T-helper 1 cell (primary cell): ENCODE measurements at regions not wholly inside any gene's neighbourhood (a gene's known extent, or its start where the extent isn't known, plus 50 kb on each side); places are given as distances from the start of the nearest gene placed in this dataset.

Experiments used
- DNase-seq, 5 donors: peaks; one replicate each; pipeline ENCODE4 v3.0.0-alpha.2; 2012 to 2020

DNA sequence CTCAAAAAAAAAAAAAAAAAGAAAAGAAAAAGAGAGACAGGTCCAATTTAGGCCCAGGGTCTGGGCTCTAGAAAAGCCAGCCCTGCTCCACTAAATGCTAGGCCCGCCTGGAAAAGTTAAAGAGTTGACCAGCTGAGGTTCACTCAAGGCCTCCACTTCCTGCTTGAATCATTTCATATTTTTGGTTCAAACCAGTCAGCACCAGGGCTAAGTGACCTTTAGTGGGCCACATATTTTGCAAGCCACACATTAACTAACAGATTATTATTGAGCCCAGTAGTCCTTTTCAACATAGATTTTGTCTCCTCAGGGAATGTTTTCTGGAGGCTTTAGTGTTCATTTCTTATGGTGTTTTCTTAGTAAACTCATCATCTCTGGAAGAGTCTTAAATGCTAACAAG is 156.6 kb downstream of the TLR4 start:
- DNase-seq: no peak

GRCh38 chr9:117864385-117865057 is 160.3 kb downstream of the TLR4 start:
- DNase-seq: no peak

DNA sequence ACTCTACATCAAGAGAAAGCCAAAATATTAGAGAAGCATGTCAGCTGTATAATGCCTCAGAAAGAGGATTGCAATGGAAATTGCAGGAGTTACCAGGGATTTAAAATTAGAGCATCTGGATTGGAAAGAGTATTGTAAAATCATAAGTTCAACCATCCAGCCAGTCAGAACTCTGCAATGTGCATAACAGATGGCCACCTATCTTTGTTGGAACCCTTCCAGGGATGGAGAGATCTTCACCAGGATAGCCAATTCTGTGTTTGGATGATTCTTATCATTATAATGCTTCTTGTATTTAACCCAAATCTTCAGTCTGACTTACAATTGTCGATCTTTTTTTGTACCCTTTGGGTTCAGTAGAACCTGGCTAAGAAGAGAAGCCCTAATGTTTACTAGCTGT is 164.4 kb downstream of the TLR4 start:
- no peak for DNase-seq

DNA sequence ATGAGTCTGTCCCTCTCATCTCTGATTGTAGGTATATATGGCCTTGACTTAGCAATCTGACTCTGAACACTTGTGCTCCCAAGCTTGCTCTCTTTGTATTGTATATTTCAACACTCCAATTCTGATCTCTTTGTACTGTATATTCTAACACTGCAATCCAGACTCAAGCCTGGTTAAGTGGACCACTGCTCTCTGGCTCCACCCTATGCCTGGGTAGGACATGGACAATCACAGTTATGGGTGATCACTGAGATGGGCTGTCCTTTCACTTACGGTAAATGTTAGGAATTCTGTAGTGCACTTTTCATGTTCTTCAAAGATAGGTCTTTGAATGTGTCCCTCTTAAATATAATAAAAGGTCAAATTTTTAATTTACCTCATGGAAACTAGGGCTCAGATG is 165.1 kb downstream of the TLR4 start:
- DNase-seq: no peak

DNA sequence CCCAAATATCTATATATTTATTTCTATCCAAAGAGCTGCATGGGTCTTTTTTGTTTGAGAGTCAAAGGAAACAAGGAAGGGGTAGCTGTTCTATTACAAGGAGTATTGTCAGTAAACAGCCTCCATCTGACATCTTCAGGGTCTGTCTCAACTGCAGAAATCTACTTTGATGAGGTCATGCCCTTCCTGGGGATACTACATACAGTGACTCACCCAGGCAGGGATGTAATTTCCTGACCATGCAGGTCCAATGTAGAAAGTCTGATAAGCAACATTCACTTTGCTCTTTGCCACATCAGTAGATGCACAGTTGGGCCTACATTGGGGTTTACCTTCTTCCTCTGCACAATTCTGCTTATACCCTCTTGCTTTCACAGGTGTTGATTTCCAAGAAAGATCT is 165.5 kb downstream of the TLR4 start:
- DNase-seq: no peak

- no peak for DNase-seq
Measured at GRCh38 chr9:117873664-117874063, 169.5 kb downstream of the TLR4 start.

DNA sequence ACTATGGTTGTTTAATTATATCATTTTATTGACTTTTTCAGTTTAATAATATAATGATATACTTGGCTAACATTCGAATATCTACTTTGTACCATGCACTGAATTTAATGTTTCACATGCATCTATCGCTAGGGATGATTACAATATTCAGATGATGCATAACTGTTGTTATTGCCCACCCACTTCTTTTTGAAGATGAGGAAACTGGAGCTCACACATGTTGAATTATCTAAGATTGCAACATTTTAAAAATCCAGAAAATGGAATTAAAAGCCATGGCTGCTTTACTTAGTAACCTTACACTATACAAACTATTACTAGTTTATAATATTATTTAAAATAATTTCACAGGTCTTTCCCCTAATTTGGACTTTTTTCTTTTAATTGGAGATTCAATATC is 171.7 kb downstream of the TLR4 start:
- no peak for DNase-seq

DNA sequence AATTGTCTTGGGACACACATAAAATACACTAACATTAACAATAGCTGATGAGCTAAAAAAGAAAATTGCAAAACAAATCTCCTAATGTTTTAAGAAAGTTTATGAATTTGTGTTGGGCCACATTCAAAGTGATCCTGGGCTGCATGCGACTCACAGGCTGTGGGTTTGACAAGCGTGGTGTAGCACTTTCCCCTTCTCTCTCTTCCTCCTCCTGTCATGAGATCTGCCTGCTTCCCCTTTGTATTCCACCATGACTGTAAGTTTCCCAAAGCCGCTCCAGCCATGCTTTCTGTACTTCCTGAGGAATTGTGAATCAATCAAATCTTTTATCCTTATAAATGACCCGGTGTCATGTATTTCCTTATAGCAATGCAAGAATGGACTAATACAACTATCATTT is 178.0 kb downstream of the TLR4 start:
- no peak for DNase-seq

GRCh38 chr9:117886616-117887015 is 182.4 kb downstream of the TLR4 start:
- no peak for DNase-seq

DNA sequence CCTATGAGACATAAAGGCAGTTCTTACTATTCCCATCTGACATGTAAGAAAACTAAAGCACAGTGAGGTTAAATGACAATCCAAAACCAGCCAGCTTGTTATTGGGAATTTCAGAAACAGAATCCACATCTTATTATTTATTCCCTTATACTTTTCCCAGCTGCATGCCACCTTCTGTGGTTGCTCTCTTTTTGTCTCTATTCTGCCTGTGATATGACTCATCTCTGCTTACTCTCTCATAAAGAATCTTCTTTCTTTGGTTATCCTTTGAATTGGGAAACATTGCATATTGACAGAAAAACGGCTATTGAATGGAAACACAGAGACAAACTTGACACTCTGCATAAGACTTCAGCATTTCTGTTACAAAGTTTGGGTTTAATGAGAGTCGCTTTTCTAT is 183.2 kb downstream of the TLR4 start:
- DNase-seq: no peak

GRCh38 chr9:117887941-117888340 is 183.7 kb downstream of the TLR4 start:
- no peak for DNase-seq

- DNase-seq: no peak
Measured at GRCh38 chr9:117903453-117903852, 199.2 kb downstream of the TLR4 start.

- no peak for DNase-seq
Measured at GRCh38 chr9:117906763-117907162, 202.6 kb downstream of the TLR4 start.

- no peak for DNase-seq
Measured at GRCh38 chr9:117907420-117907819, 203.2 kb downstream of the TLR4 start.

DNA sequence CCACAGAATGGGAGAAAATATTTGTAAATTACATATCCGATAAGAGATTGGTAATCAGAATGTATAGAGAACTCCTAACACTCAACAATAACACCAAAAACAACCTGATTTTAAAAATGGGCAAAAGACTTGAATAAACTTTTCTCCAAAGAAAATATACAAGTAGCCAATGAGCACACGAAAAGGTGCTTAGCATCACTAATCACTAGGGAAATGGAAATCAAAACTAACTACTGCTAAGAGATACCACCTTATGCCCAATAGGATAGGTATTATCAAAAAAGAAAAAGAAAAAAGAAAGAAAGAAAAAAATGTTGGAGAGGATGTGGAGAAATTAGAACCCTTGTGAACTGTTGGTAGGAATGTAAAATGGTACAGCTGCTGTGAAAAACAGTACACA is 212.1 kb downstream of the TLR4 start:
- DNase-seq: no peak

DNA sequence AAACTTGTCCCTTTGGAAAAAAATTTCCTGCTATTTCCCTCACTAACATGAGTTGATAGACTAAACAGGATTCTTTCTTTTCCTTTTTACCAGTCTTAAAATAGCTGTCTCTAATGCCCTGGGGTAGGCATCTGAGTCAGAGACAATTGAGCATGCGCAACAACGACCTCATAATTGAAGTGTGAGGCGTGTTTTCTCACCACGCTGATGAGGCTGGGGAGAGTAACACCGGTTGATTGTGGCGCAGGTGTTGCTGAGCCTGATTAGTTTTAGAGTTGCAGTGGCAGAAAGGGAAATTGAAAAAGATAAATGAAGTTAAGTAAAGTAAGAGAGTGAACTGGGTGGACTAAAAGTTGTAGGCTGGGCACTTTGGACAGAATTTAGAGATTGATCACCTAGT is 213.7 kb downstream of the TLR4 start:
- no peak for DNase-seq

- DNase-seq: no peak
Measured at GRCh38 chr9:117919538-117919937, 215.3 kb downstream of the TLR4 start.

DNA sequence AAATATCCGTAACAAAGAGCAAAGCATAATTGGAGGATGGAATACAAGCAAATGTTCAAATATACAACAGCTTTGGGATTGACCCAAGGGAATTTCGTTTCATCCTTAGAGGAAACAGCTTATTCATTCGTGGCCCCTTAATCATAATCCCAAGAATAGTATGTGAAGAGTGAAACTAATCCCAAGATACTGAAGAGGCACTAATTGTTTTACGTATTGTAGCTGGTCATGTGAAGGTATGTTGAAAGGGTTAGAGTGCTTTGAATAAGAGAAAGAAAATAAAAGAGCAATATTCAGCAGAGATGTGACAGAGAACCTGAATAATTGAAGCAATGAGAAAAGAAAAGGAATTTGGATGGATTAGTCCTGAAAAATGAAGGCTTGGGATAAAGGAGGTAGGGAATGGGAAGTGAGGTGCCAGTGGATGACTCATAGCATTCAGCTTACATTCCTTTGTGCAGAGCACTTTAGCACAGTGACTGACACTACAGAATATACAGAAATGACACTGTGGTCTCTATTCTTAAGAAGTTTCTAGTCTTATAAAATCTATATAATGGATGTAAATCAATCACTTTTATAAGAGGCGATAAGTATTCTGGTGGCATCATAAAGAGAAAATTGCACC is 221.9 kb downstream of the TLR4 start:
- DNase-seq: no peak

DNA sequence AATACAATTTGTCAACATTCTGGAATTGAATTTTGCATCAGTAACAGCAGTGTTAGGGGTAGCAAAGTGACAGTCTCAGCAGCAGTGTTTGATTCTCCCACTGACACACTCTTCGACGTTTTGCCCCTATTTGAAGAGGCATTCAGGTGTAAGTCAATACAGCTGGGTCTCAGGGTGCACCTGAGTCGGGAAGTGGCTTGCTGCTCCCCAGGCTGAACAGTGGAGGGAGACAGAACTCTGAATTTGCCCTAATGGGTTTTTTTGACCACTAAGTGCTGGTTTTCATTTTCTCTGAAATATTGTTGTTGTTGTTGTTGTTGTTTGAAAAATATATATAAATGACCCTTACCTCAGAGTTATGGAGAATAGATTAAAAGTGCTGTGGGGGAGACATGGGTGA is 223.2 kb downstream of the TLR4 start:
- DNase-seq: no peak

GRCh38 chr9:117929868-117930267 is 225.7 kb downstream of the TLR4 start:
- no peak for DNase-seq

GRCh38 chr9:117932585-117932984 is 228.4 kb downstream of the TLR4 start:
- no peak for DNase-seq

DNA sequence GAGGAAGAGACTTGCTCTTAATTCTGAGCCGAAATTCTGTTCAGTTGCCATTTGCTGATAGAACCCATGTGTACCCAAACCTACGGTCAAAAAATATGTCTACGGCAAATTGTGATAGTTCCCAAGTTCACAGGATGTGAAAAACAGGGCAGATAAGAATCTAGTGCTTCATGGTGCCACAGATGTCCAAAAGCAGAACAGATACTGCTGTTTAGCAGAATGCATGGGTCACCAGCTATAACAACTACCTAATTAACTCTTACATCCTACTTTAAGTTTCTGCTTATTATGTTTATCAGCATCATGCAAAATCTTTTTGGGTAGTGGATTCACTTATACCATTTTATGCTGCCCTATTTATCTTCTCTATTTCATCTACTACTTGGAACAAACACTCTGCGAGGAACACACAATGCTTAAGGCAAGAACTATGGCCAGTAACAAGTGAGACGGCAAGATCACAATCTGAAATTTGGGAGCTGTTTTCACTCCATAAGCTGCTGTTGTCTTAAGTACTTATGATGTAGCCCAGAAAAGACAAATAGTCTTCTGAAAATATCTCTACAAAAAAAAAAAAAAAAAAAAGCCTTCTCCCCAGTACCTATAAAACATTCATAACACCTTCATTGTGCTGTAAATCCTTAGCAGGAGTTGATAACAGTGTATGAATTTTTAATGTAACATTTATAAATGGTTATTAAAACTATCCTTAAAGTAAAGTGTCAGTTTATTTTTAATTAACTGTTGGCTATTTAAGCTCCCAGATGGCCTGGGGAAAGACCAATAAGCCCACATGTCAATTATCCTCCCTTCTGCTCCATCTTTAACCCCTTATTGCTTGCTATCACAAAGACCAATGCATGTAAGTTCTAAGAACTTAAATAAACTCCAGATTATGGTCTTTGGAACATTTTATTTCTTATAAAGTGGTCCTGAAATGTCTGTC is 232.3 kb downstream of the TLR4 start:
- DNase-seq: no peak

DNA sequence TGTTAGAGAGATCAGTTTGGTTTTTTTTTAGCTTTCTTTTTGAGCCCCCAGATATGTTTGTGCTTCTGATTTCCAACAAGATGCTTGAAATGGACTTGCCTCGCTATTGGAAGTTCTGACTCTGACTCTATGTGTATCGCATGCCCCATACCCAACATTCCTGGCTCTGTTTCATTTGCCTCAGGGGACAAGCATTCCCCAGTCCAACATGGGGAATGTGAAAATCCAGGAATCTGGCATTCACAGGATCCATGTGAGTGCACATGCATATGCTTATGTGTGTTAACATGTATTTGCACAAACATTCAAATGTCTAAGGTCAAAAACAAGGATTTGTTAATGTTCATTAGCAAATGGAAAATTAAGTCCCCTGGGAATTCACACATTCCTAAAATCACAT is 233.9 kb downstream of the TLR4 start:
- DNase-seq: no peak

DNA sequence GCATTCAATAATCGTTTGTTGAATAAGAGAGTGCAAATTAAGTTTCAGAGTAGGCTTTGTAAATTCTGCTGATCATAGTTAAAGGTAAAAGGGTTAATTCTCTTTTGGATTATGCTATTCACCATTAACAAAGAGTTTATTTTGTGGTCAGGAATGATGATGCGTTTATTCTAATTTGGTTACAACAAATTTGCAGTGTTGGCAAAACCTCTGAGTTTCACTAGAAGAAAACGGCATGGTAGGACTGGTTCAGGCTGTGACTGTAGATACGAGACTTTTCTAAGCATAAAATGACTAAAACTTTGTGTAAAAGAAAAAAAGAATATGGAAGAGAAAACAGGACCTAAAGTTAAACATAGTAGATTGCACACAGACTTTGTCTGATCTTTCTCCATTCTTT is 234.7 kb downstream of the TLR4 start:
- DNase-seq: no peak
